ENCODE measurements at regions not wholly inside any gene's neighbourhood (a gene's known extent, or its start where the extent isn't known, plus 50 kb on each side); places are given as distances from the start of the nearest gene placed in this dataset.
"Not testable (repeated sequence)": the region's sequence is repeated elsewhere in the genome, so short reads cannot be mapped to it uniquely, and the experiment has no call there.

DNA sequence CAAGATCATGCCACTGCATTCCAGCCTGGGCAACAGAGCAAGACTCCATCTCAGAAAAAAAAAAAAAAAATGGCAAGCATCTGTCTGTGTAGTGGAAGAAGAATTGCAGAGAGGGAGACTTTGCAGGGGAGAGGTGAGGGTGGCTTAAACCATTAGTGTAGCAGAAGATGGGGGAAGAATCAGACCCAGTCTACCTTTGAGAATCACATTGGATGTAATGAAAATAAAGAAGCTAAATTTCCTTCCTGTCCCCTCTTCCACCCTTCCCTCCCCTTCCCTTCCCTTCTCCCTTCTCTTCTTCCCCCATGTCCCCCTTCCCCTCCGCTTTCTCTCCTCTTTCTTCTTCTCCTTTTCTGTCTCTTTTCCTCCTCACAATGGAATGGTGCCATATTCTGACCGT lies 180.8 kb upstream of the SVIL start:
- DNase-seq: no peak
- intact Hi-C loops (cut with micrococcal nuclease; ENCODE audit: unreplicated experiment): no loop called here
- H3K27ac Mint-ChIP-seq (ENCODE audit: unreplicated experiment): no peak overlapping the region
- H3K9me3 Mint-ChIP-seq (ENCODE audit: unreplicated experiment): no peaks in the 10 kb centered on the region
- H3K36me3 Mint-ChIP-seq (ENCODE audit: insufficient read depth, unreplicated experiment): no peaks in the 10 kb centered on the region
- BruUV-seq (replicated peaks): no TSS peak
- no peaks in the 10 kb centered on the region for H3K27me3 Mint-ChIP-seq (ENCODE audit: insufficient read depth, unreplicated experiment)
- ChIA-PET POLR2A (no interaction called here), CTCF (interaction anchor here (0.6 to 0.7 kb wide), 2 partner anchors 32 to 55 kb away, joined by 3 read pairs; no protein-coding TSS in a partner anchor)
- H3K27me3 ChIP-seq (replicated peaks; ENCODE audit: control insufficient read depth, insufficient read depth, low read length): no peaks in the 10 kb centered on the region
- H3K4me1 Mint-ChIP-seq (ENCODE audit: low read depth, unreplicated experiment): peaks cover 11% of the 10 kb centered on the region
- H3K36me3 ChIP-seq (ENCODE audit: control insufficient read depth, insufficient read depth, low read length): no peaks in the 10 kb centered on the region
- no peaks in the 10 kb centered on the region for H3K9me3 ChIP-seq
- H3K4me3 Mint-ChIP-seq (ENCODE audit: unreplicated experiment): no peak overlapping the region
- H3K4me1 ChIP-seq: peaks cover 9% of the 10 kb centered on the region; the same call in 1 of the 2 replicates
- TF ChIP-seq, protein P1, sequence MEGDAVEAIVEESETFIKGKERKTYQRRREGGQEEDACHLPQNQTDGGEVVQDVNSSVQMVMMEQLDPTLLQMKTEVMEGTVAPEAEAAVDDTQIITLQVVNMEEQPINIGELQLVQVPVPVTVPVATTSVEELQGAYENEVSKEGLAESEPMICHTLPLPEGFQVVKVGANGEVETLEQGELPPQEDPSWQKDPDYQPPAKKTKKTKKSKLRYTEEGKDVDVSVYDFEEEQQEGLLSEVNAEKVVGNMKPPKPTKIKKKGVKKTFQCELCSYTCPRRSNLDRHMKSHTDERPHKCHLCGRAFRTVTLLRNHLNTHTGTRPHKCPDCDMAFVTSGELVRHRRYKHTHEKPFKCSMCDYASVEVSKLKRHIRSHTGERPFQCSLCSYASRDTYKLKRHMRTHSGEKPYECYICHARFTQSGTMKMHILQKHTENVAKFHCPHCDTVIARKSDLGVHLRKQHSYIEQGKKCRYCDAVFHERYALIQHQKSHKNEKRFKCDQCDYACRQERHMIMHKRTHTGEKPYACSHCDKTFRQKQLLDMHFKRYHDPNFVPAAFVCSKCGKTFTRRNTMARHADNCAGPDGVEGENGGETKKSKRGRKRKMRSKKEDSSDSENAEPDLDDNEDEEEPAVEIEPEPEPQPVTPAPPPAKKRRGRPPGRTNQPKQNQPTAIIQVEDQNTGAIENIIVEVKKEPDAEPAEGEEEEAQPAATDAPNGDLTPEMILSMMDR (IDR thresholded peaks at IDR 0.05; ENCODE audit: insufficient read depth in 1 of 2, low read depth in 1 of 2, low read length in 1 of 2, severe bottlenecking in 1 of 2, unreplicated experiment in 1 of 2): no peak
- no peak overlapping the region for H3K4me3 ChIP-seq (ENCODE audit: low read depth, low read length)

DNA sequence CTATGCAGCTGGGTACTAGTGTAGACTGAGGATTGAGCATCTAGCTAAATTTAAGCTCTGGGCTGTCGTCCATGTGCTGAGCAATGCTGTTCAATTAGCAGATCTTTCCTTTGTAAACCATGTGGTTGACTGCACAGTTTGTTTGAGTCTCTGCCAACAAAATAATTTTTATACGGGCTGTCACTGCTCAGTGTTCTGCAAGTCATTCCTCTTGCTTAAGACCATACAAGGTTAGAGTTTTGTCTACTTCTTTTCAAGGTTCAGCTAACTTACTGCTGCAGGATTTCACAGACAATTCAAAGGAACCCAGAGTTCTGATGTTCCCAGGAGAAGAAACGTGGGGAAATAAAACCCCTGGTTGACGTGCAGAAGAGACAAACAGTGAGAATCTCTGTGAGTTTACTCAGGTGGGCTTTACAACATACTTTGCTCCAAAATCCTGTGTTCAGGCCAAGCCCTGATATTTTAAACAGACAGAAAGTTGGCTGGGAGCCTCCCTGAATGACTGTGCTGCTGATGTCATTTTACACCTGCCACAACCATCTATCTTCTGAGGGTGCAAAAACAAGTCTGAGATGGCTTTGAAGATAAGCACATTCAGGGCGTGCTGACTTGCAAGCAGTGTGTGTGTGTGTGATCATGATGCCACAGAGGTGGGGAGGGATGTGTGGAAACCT lies 177.1 kb upstream of the SVIL start:
- ChIA-PET CTCF (no interaction called here), POLR2A (no interaction called here)
- Histone ChIP-seq H3K36me3 (ENCODE audit: control insufficient read depth, insufficient read depth, low read length) (no peaks in the 10 kb centered on the region), H3K4me3 (ENCODE audit: low read depth, low read length) (no peak overlapping the region), H3K27me3 (replicated peaks; ENCODE audit: control insufficient read depth, insufficient read depth, low read length) (no peaks in the 10 kb centered on the region), H3K4me1 (peaks cover 9% of the 10 kb centered on the region; the same call in 1 of the 2 replicates), H3K9me3 (no peaks in the 10 kb centered on the region)
- peaks cover 10% of the 10 kb centered on the region for H3K4me1 Mint-ChIP-seq (ENCODE audit: low read depth, unreplicated experiment)
- no peaks in the 10 kb centered on the region for H3K36me3 Mint-ChIP-seq (ENCODE audit: insufficient read depth, unreplicated experiment)
- intact Hi-C loops (cut with micrococcal nuclease; ENCODE audit: unreplicated experiment): loop anchor here (5.0 kb wide), 1 partner anchor 45 kb away; no protein-coding TSS in a partner anchor
- no peak overlapping the region for H3K4me3 Mint-ChIP-seq (ENCODE audit: unreplicated experiment)
- H3K27me3 Mint-ChIP-seq (ENCODE audit: insufficient read depth, unreplicated experiment): no peaks in the 10 kb centered on the region
- DNase-seq: peak in 1 of 2 experiments; percentile 18
- no peak overlapping the region for H3K27ac Mint-ChIP-seq (ENCODE audit: unreplicated experiment)
- BruUV-seq (replicated peaks): no TSS peak
- TF ChIP-seq, protein P1 (IDR thresholded peaks at IDR 0.05; ENCODE audit: insufficient read depth in 1 of 2, low read depth in 1 of 2, low read length in 1 of 2, severe bottlenecking in 1 of 2, unreplicated experiment in 1 of 2): no peak
- H3K9me3 Mint-ChIP-seq (ENCODE audit: unreplicated experiment): no peaks in the 10 kb centered on the region

DNA sequence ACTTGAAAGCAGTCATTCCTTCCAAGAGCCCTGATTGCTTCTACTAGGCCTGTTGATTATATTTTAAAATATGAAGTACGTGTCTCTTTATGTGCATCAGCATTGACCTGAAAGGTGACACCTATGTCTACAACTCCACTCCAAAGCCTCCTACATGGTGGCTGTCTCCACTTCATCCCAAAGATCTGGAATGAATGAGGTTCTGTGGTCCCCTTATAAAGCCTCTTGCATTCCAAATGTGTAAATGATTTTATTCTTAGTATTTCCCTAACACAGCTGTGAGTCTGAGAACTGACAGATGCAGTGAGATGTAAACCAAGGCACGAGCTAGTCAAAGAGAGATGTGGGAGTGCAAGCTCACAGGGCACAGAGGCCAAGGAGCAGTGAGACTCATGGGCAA lies 176.0 kb upstream of the SVIL start:
- H3K4me3 Mint-ChIP-seq (ENCODE audit: unreplicated experiment): no peak overlapping the region
- DNase-seq: no peak
- H3K36me3 Mint-ChIP-seq (ENCODE audit: insufficient read depth, unreplicated experiment): no peaks in the 10 kb centered on the region
- H3K27ac Mint-ChIP-seq (ENCODE audit: unreplicated experiment): no peak overlapping the region
- intact Hi-C loops (cut with micrococcal nuclease; ENCODE audit: unreplicated experiment): loop anchor here (5.0 kb wide), 1 partner anchor 46 kb away; no protein-coding TSS in a partner anchor
- H3K9me3 ChIP-seq: no peaks in the 10 kb centered on the region
- BruUV-seq (replicated peaks): no TSS peak
- TF ChIP-seq, protein P1 (IDR thresholded peaks at IDR 0.05; ENCODE audit: insufficient read depth in 1 of 2, low read depth in 1 of 2, low read length in 1 of 2, severe bottlenecking in 1 of 2, unreplicated experiment in 1 of 2): no peak
- peaks cover 9% of the 10 kb centered on the region; the same call in 1 of the 2 replicates for H3K4me1 ChIP-seq
- no peaks in the 10 kb centered on the region for H3K9me3 Mint-ChIP-seq (ENCODE audit: unreplicated experiment)
- no peaks in the 10 kb centered on the region for H3K27me3 Mint-ChIP-seq (ENCODE audit: insufficient read depth, unreplicated experiment)
- H3K4me1 Mint-ChIP-seq (ENCODE audit: low read depth, unreplicated experiment): peaks cover 7% of the 10 kb centered on the region
- CTCF ChIA-PET: no interaction called here
- H3K36me3 ChIP-seq (ENCODE audit: control insufficient read depth, insufficient read depth, low read length): no peaks in the 10 kb centered on the region
- H3K4me3 ChIP-seq (ENCODE audit: low read depth, low read length): no peak overlapping the region
- no peaks in the 10 kb centered on the region for H3K27me3 ChIP-seq (replicated peaks; ENCODE audit: control insufficient read depth, insufficient read depth, low read length)
- POLR2A ChIA-PET: no interaction called here

DNA sequence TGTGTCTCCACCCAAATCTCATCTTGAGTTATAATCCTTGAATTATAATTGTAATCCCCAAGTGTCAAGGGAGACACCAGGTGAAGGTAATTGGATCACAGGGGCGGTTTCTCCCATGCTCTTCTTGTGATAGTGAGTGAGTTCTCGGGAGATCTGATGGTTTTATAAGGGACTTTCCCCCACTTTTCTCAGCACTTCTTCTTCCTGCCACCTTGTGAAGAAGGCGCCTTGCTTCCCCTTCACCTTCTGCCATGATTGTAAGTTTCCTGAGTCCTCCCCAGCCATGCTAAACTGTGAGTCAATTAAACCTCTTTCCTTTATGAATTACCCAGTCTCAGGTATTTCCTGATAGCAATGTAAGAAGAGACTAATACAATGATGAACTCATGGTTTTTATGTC lies 175.5 kb upstream of the SVIL start:
- POLR2A ChIA-PET; H3K4me3 Mint-ChIP-seq (ENCODE audit: unreplicated experiment); H3K27ac Mint-ChIP-seq (ENCODE audit: unreplicated experiment); H3K36me3 ChIP-seq (ENCODE audit: control insufficient read depth, insufficient read depth, low read length); BruUV-seq (replicated peaks); H3K36me3 Mint-ChIP-seq (ENCODE audit: insufficient read depth, unreplicated experiment); H3K4me1 Mint-ChIP-seq (ENCODE audit: low read depth, unreplicated experiment); H3K4me3 ChIP-seq (ENCODE audit: low read depth, low read length); H3K27me3 ChIP-seq (replicated peaks; ENCODE audit: control insufficient read depth, insufficient read depth, low read length); H3K4me1 ChIP-seq; CTCF ChIA-PET; DNase-seq; H3K9me3 ChIP-seq; H3K9me3 Mint-ChIP-seq (ENCODE audit: unreplicated experiment); H3K27me3 Mint-ChIP-seq (ENCODE audit: insufficient read depth, unreplicated experiment): not testable (repeated sequence)
- intact Hi-C loops (cut with micrococcal nuclease; ENCODE audit: unreplicated experiment): loop anchor here (5.0 kb wide), 1 partner anchor 47 kb away; no protein-coding TSS in a partner anchor

All from Caco-2 (cell line).